NCI-H82 treated with DMSO at 0.1 percent for 48 hours (cell line): ENCODE measurements at regions not wholly inside any gene's neighbourhood (a gene's known extent, or its start where the extent isn't known, plus 50 kb on each side); places are given as distances from the start of the nearest gene placed in this dataset.

Experiments used
- DNase-seq: peaks from one replicate; lab custom pipeline; 2025; ENCODE audit not compliant: unreplicated experiment; lab: John Stamatoyannopoulos, UW

DNA sequence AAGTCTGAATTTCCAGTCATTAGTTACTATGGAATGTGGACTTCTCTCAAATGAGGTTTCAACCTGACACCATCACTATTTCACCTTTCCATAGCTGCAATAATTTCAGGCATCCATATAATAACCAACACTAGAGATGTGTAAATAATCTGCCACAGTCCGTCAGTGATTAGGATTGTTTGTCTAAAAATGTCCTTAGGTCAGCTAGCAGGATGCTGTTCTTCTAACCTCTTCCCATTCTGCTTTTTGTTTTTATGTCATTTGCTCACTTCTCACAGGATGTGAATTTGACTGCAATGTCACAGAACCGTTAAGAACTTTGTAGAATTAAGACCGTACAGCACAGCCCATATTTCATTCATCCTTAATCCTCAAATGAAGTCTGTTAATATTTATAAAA lies 166.4 kb upstream of the RASA1 start:
- no peak for DNase-seq

DNA sequence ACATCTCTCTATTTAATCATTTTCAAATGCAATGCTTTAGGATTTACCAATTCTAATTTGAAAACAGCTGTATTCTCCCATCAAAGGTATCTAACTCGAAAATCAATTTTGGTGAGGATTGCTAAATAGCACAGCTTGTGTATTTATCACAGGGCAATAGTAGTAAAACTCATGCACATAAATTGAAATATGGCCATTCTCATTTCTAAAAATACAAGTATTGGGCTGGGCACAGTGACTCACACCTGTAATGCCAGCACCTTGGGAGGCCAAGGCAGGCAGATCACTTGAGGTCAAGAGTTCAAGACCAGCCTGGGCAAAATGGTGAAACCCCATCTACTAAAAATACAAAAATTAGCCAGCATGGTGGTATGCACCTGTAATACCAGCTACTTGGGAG lies 164.8 kb upstream of the RASA1 start:
- no peak for DNase-seq

DNA sequence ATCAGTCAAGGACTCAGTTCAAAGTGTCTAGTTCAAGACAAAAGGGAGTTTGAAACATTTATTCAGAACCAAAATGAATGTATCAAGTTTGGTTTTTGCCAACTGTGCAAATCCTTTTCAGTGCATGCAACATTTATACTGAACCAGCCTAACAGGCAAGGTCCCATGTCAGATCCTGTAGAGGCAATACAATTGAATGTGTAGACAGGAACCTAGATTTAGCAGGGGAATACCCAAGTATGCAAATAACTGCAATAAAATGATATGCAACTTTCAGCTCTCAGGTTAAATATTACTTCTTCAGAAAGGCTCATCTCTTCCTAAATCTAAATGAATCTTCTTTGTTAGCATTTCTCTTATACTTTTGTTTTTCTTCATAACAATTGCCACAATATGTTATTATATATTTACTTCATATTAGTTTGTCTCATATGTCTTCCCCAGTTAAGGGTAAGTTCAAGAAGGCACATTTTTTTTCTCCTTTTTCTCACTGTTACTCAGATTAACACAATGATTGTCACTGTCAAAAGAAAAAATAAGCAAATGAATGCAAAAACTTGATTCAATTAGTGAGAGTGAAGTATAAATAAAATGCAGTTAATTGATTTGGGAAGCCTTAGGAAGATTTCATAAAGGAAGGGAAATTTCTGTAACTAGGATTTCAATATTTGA lies 163.9 kb upstream of the RASA1 start:
- DNase-seq: no peak

DNA sequence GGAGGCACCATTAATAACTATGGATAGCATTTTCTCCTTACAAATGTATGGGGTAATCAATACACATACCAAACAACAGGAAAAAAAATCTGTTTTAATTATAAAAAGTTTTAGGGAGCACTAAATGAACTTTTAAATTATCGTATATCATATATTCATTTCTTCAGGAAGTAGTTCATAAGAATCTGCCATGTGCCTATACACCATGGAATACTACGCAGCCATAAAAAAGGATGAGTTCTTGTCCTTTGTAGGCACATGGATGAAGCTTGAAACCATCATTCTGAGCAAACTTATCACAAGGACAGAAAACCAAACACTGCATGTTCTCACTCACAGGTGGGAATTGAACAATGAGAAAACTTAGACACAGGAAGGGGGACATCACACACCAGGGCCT lies 162.1 kb upstream of the RASA1 start:
- no peak for DNase-seq

DNA sequence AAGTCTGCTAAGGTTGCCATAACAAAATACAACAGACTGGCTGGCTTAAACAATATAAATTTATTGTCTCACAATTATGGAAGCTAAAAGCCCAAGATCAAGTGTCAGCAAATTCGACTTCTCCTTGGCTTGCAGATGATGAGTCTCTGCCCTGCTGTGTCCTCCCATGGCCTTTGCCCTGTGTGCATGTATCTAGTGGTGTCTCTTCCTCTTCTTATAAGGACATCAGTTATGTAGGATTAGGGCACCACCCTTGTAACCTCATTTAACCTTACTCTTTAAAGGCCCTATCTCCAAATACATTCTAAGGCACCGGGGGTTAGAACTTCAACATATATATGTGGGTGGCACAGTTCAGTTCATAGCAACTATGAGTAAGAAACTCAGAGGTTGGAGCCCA lies 157.9 kb upstream of the RASA1 start:
- DNase-seq: no peak

DNA sequence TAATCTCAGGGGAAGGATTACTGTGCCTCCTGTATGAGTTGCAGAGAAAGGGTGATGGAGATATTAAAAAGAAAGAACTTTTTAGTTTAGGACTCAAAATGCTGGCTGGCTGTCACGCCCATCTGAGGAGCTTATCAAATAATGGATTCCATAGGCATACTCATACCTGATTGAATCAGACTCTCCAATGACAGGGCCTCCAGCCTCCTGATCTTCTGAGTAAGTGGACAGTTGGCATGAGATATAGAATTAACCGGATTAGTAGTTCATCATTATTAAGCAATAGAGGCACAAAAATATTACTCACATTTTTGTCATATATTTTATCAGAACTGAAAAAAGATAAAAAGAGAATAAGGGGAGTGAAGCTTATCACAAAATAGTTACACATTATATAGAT lies 157.0 kb upstream of the RASA1 start:
- no peak for DNase-seq

DNA sequence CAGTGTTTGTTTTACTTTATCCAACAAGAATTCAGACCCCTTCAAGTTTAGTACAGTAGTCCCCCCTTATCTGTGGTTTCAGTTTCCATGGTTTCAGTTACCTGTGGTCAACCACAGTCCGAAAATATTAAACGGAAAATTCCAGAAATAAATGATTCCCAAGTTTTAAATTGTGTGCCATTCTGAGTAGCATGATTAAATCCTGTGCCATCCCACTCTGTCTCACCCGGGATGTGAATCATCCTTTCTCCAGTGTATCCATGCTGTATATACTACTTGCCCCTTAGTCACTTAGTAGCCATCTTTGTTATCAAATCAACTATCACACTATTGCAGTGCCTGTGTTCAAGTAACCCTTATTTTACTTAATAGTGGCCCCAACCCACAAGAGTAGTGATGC lies 153.8 kb upstream of the RASA1 start:
- no peak for DNase-seq

DNA sequence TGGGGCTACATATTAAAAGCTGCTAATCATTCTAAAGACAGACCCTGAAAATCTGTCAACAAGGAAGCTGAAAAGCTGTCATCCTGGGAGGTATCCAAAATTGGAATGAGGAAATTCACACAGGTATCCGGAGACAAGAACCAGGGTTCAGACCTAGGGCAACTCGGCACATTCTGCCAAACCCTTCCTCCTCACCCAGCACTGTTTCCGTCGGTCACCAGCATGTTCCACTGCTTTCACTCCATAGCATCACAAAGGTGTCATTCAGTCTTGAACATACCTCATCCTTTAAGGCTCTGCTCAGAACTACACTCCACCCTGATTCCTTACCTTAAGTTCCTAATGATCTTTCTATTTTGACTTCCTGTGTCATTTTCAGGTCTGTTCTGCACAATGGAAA lies 153.1 kb upstream of the RASA1 start:
- no peak for DNase-seq

DNA sequence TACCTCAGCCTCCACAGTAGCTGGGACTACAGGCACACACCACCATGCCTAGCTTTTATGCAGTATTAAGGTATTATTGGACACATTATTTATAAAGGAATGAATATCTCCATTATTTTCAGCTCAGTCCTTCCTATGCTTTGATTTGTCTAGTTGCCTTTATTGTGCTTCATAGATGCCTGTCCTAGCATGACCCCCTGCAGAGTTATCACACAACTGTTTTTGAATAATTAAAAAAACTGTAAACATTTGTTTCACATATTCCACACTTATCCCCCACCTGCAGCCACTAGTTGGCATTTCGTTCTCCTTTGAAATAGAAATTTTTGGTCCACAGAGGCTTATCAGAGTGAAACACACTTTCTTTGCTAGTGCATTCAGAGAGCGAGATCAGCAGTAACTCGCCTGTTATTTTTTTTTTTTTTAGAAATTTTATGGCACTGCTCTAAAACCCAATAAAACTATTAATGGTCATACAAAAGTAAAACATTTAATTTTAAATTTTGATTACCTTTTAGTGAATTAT lies 151.8 kb upstream of the RASA1 start:
- DNase-seq: no peak

DNA sequence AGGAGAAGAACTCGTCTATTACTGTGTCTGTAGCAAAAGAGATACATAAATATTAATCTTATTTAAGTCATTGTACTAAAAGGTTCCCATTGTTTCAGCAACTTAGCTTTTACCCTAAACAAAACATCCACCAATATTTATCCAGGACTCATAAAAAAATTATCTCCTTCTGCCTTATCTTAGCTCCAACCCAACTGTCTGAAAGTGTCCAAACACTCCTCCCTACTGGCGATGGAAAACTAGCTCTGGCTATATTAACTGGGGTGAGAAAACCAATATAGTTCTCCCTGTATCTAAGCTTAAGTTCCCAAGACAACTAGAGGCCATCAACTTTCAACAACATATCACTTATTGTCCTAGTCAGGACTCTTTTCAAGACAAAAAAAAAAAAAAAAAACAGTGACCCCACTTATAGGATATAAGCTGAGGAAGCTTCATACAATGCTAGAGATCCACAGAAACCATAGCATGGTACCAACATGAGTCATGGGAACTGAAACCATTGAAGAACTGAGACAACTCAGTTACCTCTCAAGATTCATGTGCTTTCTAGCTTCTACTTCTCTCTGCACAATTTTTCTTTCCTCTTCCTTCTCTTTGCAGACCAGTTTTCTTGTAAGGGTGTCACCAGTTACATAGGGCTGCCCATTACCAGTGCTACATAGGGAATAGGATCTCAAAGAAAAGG lies 150.7 kb upstream of the RASA1 start:
- DNase-seq: no peak

DNA sequence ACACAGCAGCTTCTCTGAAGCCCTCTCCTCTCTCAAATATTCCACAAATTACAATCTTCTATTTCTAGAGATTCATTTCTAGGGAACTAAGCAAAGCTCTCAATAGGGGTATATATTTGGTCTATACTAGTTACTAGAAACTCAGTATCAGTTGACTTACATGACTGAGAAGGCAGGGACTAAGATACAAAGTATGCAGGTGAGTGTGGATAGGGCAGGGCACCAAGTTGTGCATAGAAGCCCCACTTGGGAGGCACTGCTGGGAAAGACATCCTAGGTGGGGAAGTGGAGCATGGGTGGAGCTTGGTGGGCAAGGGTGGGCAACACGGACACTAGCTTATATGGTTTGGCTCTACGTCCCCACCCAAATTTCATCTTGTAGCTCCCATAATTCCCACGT lies 148.1 kb upstream of the RASA1 start:
- no peak for DNase-seq

DNA sequence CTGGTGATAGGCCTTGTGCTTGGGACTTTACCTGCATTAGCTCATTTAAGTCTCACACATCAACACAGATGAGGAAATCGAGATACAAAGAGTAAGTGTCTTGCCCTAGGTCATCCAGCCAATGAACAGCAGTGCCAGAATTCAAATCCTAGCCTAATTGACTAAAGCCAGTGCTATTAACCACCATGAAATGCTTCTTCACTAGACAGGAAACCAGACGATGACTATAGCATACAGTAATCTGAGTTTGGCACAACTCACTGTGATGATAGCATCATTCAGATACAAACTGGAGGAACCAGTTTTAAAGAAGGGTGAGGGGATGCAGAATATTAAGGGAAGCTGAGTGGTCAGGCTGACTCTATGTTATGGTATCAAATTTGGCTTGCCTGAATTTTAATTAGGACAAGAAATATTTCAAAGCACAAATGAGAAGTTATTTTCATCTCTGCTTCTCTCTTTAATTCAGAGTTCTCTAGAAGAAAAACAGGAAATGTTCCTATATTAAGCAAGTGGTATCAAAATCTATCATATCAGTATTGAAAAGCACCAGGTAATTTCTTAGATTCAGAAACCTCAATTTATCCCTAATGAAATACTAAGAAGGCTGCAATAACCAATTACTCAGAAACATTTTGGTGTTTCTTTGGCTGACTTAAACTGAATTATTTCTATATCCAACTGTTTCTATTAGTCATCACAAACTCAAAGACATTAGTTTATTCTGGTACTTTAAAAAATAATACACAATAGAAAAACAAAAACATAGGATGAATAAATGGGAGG lies 147.0 kb upstream of the RASA1 start:
- no peak for DNase-seq

DNA sequence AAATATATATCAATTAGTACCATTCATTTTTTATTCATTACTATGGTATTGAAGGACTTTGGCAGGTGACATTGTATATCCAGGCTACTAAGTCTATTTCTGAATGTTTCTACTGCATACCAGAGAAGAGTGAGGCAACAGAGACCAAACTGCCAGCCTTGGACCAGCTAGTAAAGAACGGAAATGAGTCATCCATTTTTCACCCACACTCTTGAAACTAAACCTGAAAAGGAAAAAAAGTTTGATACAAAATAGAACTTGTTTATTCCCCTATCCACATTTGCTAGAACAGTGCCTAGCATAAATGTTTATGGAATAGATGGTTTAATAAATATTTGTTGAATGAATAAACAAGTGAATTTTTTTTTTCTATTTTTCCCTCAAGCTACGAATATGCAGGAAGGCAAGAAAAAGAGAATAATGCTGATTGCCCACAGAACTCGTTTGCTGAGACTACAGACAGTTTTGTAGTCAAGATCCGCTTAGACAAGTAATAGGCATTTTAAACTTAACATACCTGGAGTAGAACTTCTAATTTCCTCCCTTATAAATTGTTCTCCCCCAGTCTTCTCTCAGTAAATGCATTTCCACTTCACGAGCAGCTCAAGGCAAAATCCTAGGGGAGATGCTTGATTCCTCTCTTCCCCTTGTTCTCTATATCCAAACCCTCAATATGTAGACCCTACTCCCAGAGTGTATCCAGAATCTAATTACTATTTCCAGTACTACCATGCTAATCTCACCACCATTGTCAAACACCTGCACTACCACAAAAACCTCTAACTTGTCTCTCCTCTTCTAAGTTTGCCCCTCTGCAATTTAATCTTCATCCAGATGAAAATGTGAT lies 146.2 kb upstream of the RASA1 start:
- DNase-seq: no peak

DNA sequence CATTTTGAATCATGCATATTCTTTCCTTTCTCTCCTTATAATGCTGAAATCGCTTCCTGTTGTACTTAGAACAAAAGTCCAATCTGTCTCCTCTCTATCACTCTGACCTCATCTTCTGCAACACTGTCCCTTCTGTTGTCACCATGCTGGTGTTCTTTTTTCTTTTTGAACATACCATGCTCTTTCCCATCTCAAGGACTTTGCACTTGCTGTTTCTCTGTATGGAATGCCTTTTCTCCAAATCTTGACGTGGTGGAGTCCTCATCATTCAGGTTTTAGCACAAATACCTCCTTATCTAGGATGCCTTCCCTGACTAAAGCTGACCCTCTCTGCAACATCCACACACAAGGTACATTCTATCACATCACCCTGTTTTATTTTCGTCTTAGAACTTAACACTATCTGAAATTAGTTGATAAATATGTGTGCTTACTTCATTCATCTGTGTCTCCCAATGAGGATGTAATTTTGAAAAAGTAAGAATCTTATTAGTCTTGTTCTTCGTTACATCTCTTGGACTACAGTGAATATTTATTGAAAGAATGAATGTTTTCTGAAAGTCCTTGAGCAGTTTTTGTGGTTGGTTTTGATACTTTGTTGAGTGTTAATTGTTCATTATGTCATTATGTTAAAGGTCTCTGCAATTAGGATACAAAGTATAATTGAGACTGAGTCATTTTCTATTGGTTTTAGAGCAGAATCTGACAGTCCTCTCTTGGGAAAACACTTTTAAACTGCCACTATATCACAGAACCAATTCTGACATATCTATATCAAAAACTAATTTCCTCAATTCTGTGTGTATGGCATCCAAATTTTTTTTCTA lies 145.3 kb upstream of the RASA1 start:
- no peak for DNase-seq

DNA sequence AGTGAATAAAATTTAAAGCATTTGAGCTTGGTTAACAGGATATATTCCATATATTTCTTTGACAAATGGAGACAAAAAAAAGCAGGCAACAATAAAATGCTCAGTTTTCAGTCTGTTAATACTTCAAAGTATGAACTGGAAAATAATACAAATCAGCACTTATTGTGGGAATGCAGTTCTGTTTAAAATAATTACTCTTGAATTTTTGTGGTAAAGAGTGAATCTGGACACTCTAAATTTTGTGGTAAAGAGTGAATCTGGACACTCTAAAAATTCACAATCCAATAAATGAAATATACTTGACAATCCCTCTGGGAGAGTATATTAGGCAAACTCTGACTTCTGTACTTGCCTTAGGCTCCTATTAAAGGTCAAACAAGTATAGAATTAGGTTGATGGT lies 141.9 kb upstream of the RASA1 start:
- DNase-seq: no peak

DNA sequence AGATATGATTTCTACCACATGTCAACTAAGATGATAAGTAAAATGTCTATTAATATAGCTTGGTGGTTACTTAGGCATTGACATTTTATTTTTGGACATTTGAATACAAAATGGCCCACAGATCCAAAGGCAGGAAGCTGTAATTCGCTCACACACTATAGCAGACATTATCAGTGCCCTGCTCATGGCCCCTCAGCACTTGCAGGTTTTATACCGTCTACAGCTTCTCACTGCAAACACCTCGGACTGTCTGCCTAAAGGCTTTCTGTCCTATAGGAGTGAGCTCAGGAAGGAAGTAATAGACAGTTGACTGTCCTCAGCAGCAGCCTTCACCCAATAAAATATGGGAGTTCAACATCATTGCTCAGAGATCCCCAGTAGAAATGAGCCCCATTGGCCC lies 140.8 kb upstream of the RASA1 start:
- no peak for DNase-seq

DNA sequence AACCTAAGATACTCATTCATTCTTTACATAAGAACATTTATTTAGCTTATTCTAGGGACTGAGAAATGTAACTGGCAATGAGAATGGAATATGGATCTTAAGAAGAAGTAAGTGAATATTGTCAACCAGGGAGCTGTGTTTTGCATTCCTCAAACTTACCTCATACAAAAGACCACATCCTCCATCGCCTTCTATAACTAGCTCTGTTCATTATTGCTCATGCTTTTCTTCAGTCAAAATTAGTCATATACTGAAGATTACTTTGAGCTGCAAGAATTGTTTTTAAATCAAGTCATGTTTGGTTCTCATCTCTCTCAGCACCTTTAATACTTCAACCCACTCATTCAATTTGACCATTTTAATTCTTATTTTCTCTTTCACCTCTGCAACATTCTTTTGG lies 140.3 kb upstream of the RASA1 start:
- DNase-seq: no peak

DNA sequence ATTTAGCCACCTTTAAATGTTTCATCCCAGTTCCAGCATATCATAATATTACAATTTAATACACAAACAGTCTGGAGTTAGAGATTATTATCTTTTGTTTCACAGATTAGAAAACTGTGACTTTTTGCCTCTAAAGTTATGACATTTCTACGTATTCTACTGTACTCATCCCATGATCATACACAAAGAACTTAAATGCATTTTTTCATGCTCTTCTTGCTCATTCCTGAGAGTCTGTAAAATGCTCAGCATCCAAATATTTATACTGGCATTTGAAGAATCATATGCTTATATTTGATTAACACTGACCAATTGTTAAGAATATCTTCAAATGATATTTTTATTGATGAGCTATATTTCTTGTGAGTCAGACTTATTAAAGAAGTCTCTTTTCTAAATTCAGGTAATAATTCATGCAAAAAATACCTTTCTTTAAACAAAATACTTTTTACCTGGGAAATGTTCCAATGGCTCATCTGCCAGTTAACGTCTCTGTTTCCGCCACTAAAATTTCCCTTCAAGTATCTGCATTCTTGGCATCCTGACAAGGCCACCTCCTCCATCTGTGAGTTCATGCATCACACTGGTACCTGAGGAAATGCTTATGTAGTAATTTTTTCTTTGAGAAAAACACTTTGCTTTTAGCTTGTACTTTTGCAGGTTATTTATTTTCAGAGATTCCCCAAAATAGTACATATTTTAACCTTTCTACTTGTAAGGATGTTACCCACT lies 139.6 kb upstream of the RASA1 start:
- no peak for DNase-seq

DNA sequence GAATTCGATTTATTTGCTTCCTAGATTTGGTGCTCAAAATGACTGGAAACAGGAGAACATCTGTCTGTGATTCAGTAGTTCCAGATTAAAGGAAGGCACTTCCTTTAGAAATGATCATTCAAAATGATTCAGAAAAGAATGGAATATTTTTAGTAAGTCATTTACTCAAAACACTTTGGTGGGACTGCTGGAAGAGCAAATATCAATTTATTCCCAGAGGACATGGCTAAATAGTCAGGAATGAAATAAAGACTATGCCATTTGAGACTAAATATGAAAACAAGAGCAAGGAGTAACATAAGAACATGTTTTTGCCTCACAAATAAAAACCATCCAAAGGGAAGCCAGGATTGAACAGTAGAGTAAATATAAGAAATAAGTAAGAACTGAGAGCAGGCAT lies 138.6 kb upstream of the RASA1 start:
- no peak for DNase-seq

DNA sequence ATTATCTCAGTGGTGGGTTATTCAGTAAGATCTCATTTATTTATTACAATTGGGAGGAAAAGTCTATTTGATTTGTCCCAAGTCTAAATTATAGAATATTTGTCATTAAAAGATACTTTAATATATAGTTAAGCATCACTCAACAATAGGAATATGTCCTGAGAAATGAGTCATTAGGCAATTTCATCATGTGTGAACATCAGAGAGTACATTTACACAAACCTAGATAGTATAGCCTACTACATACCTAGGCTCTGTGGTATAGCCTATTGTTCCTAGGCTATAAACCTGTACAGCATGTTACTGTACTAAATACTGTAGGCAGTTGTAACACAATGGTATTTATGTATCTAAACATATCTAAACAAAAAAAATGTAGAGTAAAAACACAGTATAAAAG lies 135.0 kb upstream of the RASA1 start:
- no peak for DNase-seq
